Ovary (tissue), 3 donors: ENCODE measurements at regions not wholly inside any gene's neighbourhood (a gene's known extent, or its start where the extent isn't known, plus 50 kb on each side); places are given as distances from the start of the nearest gene placed in this dataset.

ENCODE experiments used
- CTCF ChIP-seq, 3 donors: fragments of 450-650 bp in 2 of 3; fragments of 200-600 bp in 1 of 3; IDR thresholded peaks; one replicate each; pipeline versions ENCODE4 v1.5.1 to v1.8.0; 2016 to 2022; ENCODE audit warnings: antibody characterized with exemption in 3 of 3, mild to moderate bottlenecking in 1 of 3
- EP300 ChIP-seq: sonication (generic); formaldehyde crosslinking; IDR thresholded peaks from one replicate; pipeline ENCODE4 v1.6.1; 2017; ENCODE audit warnings: antibody characterized with exemption
- POLR2A ChIP-seq: fragments of 450-650 bp; IDR thresholded peaks from one replicate; pipeline ENCODE4 v1.6.1; 2017; ENCODE audit warnings: antibody characterized with exemption, mild to moderate bottlenecking, moderate library complexity
- donor health status: DM: no; HTN: no; CAD: no.

- TF ChIP-seq CTCF (IDR thresholded peaks at IDR 0.05) (no peak), POLR2A (no peak), EP300 (no peak)
These were observed 245.3 kb downstream of the ZNF621 start for GRCh38 chr3:40770061-40770460.
